ENCODE measurements at regions not wholly inside any gene's neighbourhood (a gene's known extent, or its start where the extent isn't known, plus 50 kb on each side); places are given as distances from the start of the nearest gene placed in this dataset.

DNA sequence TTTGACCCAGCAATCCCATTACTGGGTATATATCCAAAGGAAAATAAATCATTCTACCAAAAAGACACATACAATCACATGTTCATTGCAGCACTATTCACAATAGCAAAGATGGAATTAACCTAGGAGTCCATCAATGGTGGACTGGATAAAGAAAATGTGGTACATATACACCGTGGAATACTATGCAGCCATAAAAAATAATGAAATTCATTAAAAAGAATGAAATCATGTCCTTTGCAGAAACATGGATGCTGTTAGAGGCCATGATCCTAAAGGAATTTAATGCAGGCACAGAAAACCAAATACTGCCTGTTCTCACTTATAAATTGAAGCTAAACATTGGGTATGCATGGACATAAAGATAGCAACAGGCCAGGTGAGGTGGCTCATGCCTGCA is 61.9 kb upstream of the BMP6 start:
- no peak for DNase-seq

DNA sequence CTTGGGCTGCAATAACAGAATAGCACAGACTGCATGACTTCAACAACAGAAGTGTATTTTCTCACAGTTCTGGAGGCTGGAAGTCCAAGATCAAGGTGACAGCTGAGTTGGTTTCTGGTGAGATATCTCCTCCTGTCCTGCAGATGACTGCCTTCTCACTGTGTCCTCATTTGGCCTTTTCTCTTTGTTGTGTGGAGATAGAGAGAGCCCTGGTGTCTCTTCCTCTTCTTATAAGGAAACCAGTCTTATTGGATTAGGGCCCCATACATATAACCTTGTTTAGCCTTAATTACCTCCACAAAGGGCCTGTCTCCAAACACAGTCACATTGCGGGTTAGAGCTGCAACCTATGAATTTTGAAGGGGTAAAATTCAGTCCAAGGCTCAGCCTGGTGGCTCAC is 57.0 kb upstream of the BMP6 start:
- DNase-seq: no peak

DNA sequence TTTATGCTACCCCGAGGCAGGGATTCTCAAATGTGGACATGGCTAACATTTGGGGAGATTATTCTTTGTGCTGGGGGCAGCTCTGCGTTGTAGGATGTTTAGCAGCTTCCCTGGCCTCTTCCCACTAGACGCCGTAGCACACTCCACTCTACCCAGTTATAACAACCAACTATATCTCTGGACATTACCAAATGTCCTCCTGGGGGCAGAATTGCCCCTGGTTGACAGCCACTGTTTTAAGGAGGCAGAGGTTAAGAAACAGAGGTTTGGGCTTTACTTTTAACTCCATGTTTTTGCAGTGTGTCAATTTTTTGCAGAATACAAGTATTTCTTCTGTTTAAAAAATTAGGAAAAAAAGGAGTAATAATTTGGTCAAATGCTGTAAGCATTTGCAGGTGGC is 56.2 kb upstream of the BMP6 start:
- DNase-seq: no peak

- peak; percentile 10 to 29 (median 15) for DNase-seq
Measured at GRCh38 chr6:7671076-7671475, 54.8 kb upstream of the BMP6 start.

DNA sequence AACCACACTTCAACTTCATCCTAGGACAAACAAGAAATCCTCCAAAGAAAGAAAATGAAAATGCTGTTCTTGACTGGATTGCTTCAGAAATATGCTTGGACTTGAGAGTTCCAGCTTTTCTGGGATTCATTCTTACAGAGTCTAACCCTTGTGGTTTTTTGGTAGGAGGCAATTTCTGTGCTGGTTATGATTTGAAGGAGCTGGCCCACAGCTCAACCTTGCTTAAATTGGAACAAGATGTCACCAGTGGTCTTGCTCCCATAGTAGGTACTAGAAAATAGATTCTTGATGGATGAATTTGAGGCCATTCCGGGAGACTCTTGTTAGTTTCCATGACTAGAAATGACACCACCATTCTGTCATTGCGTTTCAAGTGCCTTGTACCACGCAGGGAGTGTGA is 54.3 kb upstream of the BMP6 start:
- no peak for DNase-seq

DNA sequence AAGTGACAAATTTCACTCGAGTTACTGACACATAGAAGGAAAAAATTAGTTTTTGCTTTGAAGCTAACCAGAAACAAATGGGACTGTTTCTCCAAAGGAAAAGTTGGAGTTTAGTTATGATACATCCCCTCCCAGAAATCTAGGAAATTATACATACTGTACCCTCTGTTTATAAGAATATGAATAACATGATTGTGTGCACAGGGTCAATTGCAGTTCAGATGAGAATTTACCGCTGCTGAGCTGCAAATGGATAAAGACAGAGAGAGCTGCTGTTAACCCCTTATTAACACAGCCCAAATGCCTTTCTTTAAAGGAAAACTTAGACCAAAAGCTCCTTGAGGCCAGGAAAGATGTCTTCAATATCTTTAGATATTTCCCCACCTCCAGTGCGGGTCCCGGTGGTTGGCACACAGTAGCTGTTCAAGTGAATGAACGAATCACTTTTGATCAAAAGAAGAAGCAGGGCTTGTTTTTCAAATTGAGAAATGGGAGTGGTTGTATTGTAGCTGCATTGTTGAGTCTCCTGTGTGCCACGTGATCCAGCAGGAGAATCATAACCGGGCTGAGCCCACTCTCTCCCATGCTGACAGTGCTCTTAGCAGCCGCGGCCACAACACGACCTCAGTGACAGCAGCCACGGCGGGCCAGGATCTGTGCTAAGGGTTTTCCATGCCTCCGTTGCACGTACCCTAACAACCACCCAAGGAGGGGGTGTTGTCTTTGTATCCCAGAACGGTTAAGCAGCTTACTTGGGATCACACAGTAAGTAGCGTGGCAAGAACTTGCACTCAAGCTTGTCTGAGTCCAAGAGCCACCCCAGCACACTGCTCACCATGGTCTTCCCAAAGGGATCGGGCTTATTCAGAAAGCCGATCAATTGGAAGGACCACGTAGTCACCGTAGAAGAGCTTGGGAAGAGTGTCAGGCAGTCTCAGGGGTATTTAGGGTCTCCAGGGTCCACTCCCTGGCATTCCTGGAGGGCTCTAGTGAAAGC is 53.5 kb upstream of the BMP6 start:
- DNase-seq: no peak

- no peak for DNase-seq
Measured at GRCh38 chr6:7673063-7673536, 52.8 kb upstream of the BMP6 start.

DNA sequence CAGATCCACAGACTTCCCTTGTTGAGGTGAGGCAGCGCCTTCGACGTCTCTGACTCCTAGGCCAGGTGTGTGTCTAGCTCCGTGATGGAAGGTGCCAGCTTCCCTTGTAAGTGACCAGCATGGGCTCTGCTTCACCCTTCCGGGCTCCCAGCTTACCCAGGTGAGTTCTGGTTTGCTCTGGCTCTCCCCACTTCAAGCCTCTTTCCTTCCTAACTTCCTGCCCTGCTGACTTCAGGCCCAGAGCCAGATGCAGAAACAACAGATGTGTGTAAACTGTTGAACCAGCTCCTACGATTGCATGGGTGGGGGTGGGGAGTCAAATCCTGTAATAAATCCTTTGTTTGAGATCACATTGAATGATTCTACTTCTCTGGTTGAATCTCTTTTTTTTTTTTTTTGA is 51.6 kb upstream of the BMP6 start:
- no peak for DNase-seq

DNA sequence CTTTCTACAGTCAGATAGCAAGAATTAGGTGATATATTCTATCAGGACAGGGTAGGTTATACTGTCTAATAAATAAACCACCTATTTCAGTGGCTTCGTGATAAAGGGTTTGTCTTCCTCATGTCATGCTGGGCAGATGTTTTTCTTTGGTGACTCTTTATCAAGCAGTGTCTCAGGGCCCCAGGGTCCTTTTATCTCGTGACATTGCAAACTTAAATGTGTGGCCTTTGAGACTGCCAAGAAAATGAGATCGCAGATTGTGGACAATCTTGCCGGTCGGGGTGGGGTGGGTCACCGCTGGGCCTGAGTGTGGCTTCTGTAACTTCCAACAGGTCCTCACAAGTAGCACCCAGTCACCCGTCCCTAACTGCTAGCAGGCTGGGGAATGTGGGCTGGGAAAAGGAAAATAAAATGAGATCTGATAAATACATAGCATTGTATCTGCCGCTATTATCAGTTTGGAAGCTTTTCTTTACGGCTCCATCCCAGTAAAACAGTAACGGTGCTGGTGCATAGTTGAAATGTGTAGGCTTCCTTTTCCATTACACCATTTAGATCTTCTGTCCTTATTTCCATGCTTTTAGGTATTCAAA is 50.5 kb upstream of the BMP6 start:
- DNase-seq: no peak
